ENCODE measurements at regions not wholly inside any gene's neighbourhood (a gene's known extent, or its start where the extent isn't known, plus 50 kb on each side); places are given as distances from the start of the nearest gene placed in this dataset.

DNA sequence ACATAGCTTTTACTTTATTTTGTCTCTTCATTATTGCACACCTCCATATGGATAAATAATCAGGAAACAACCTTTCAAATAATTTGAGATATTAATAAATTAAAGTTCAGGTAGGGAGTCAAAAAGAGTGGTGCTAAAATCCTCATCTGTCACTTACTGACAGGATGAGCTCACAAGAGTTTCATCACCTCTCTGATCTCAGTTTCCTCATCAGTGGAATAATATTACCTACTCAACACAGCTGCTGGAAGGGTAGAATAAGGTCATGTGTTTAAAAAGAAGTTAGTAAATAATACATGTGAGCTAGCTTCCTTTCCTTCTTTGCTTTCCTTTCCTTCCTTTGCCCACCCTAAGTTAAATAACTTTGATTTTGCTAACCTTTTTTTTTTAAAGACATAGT, 61.9 kb downstream of the RDH14 start:
- no peak overlapping the region for H3K27ac ChIP-seq
- H3K9me3 ChIP-seq (ENCODE audit: control insufficient read depth, low read length), result no peaks in the 10 kb centered on the region
- H3K79me2 ChIP-seq, result no peaks in the 10 kb centered on the region
- H3K9ac ChIP-seq, result no peak overlapping the region
- H2AFZ ChIP-seq, result no peak overlapping the region
- no peaks in the 10 kb centered on the region for H3K27me3 ChIP-seq (ENCODE audit: control insufficient read depth, insufficient read depth, low read length)
- H3K4me3 ChIP-seq (ENCODE audit: low read depth, low read length), result no peak overlapping the region
- H3K4me2 ChIP-seq (ENCODE audit: low read length), result no peak overlapping the region
- TF ChIP-seq, protein P1, sequence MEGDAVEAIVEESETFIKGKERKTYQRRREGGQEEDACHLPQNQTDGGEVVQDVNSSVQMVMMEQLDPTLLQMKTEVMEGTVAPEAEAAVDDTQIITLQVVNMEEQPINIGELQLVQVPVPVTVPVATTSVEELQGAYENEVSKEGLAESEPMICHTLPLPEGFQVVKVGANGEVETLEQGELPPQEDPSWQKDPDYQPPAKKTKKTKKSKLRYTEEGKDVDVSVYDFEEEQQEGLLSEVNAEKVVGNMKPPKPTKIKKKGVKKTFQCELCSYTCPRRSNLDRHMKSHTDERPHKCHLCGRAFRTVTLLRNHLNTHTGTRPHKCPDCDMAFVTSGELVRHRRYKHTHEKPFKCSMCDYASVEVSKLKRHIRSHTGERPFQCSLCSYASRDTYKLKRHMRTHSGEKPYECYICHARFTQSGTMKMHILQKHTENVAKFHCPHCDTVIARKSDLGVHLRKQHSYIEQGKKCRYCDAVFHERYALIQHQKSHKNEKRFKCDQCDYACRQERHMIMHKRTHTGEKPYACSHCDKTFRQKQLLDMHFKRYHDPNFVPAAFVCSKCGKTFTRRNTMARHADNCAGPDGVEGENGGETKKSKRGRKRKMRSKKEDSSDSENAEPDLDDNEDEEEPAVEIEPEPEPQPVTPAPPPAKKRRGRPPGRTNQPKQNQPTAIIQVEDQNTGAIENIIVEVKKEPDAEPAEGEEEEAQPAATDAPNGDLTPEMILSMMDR (IDR thresholded peaks at IDR 0.05), result no peak
- H3K4me1 ChIP-seq, result no peaks in the 10 kb centered on the region
- no peaks in the 10 kb centered on the region for H3K36me3 ChIP-seq (ENCODE audit: control insufficient read depth, insufficient read depth, low read length)

DNA sequence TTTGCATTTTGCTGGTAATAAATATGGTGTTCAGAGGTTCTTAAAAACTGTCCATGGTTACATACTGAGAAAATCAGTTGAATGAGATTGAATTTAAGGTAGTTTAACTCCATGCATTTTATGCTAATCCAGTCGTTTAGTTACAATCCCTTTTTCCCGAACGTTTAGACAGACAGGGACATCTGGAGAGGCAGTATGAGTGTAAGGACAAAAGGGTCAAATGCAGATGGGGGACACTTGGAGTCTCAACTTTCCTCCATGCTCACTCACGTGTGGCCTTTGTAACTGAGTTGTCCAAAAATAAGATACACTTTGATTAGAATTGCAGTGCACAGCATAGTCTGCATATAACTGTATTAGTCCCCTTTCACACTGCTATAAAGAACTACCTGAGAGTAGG, 63.9 kb downstream of the RDH14 start:
- H3K36me3 ChIP-seq (ENCODE audit: control insufficient read depth, insufficient read depth, low read length), result no peaks in the 10 kb centered on the region
- TF ChIP-seq, protein P1 (IDR thresholded peaks at IDR 0.05), result no peak
- H3K4me1 ChIP-seq, result no peaks in the 10 kb centered on the region
- H3K79me2 ChIP-seq, result no peaks in the 10 kb centered on the region
- no peaks in the 10 kb centered on the region for H3K27me3 ChIP-seq (ENCODE audit: control insufficient read depth, insufficient read depth, low read length)
- H3K9me3 ChIP-seq (ENCODE audit: control insufficient read depth, low read length), result no peaks in the 10 kb centered on the region
- no peak overlapping the region for H3K4me2 ChIP-seq (ENCODE audit: low read length)
- no peak overlapping the region for H3K9ac ChIP-seq
- no peak overlapping the region for H2AFZ ChIP-seq
- no peak overlapping the region for H3K4me3 ChIP-seq (ENCODE audit: low read depth, low read length)
- no peak overlapping the region for H3K27ac ChIP-seq

DNA sequence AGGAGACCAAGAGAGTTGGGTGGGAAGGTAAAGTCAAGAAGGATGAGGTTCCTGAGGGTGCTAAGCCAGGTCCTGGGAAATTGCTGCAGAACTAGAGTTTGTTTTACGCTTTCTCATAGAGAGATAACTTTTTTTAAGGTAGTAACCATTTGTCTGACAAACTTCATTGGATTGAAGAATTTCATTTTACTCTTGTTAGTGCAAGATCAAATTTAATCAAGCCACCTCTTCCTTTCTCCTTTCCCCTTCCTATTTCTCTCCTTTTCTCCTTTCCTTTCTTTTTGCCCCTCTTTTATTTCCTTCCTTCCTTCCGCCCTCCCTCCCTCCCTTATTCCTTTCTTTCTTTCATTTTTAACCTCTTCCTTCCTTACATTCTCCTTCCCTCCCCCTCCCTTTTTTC, 65.4 kb downstream of the RDH14 start:
- Histone ChIP-seq H3K79me2 (no peaks in the 10 kb centered on the region), H3K27me3 (ENCODE audit: control insufficient read depth, insufficient read depth, low read length) (no peaks in the 10 kb centered on the region), H2AFZ (no peak overlapping the region), H3K9ac (no peak overlapping the region), H3K36me3 (ENCODE audit: control insufficient read depth, insufficient read depth, low read length) (no peaks in the 10 kb centered on the region), H3K27ac (no peak overlapping the region), H3K4me2 (ENCODE audit: low read length) (no peak overlapping the region), H3K4me3 (ENCODE audit: low read depth, low read length) (no peak overlapping the region), H3K4me1 (no peaks in the 10 kb centered on the region), H3K9me3 (ENCODE audit: control insufficient read depth, low read length) (no peaks in the 10 kb centered on the region)
- TF ChIP-seq, protein P1 (IDR thresholded peaks at IDR 0.05), result no peak

DNA sequence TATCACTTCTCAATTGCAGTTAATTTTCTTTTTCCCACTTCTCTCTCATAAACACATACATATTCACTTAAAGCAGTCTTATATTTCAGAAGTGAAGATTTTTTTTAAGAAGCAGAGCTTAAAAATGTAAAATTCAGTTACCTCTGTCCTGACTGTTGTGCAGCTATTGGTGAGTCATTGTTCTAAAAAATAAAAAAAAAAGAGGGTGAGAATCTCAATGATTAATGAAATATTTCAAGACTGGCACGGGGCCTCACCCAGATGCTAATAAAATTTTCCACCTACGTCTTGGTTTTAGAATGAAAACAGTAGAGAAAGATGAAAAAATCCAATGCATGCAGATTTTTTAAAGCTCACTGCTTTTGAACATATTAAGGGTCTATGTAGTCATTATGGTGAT, 67.7 kb downstream of the RDH14 start:
- no peak overlapping the region for H3K9ac ChIP-seq
- no peak overlapping the region for H2AFZ ChIP-seq
- H3K27ac ChIP-seq, result no peak overlapping the region
- H3K79me2 ChIP-seq, result no peaks in the 10 kb centered on the region
- TF ChIP-seq, protein P1 (IDR thresholded peaks at IDR 0.05), result no peak
- H3K36me3 ChIP-seq (ENCODE audit: control insufficient read depth, insufficient read depth, low read length), result no peaks in the 10 kb centered on the region
- H3K4me2 ChIP-seq (ENCODE audit: low read length), result no peak overlapping the region
- no peaks in the 10 kb centered on the region for H3K27me3 ChIP-seq (ENCODE audit: control insufficient read depth, insufficient read depth, low read length)
- no peaks in the 10 kb centered on the region for H3K4me1 ChIP-seq
- H3K9me3 ChIP-seq (ENCODE audit: control insufficient read depth, low read length), result no peaks in the 10 kb centered on the region
- no peak overlapping the region for H3K4me3 ChIP-seq (ENCODE audit: low read depth, low read length)

DNA sequence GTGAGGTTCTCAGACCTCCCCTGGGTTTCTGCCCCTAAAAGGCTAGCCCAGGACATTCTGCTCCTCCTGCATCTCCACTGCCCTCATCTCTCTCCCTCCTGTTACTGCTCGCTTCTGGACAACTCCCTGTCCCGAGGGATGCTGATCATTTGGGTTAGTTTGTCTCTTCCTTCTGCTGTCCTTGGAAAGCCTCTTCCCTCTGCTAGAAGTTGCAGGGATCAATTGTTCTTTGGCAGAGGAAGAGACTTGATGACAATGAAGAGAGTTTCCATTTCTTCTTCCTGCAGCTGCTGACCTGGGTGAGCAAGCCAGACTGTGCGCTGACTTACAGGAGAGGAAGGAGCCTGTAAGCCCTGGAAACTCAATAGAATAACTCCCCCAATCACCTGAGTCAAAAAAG, 68.9 kb downstream of the RDH14 start:
- Histone ChIP-seq H3K27me3 (ENCODE audit: control insufficient read depth, insufficient read depth, low read length) (no peaks in the 10 kb centered on the region), H3K27ac (no peak overlapping the region), H3K79me2 (no peaks in the 10 kb centered on the region), H3K4me2 (ENCODE audit: low read length) (no peak overlapping the region), H3K4me1 (no peaks in the 10 kb centered on the region), H3K4me3 (ENCODE audit: low read depth, low read length) (no peak overlapping the region), H3K36me3 (ENCODE audit: control insufficient read depth, insufficient read depth, low read length) (no peaks in the 10 kb centered on the region), H2AFZ (no peak overlapping the region), H3K9ac (no peak overlapping the region), H3K9me3 (ENCODE audit: control insufficient read depth, low read length) (no peaks in the 10 kb centered on the region)
- TF ChIP-seq, protein P1 (IDR thresholded peaks at IDR 0.05), result no peak

Data from parathyroid adenoma (tissue), 2 donors.